Glutamatergic neuron (in vitro differentiated cells): ENCODE measurements at regions not wholly inside any gene's neighbourhood (a gene's known extent, or its start where the extent isn't known, plus 50 kb on each side); places are given as distances from the start of the nearest gene placed in this dataset.
A peak's percentile ranks its signal among the peaks of the same experiment; 100 is the strongest.

Experiments used
- DNase-seq: peaks from one replicate; pipeline ENCODE4 v3.0.0; 2022
- H3K27ac Mint-ChIP-seq: one replicate; pipeline ENCODE4 v1.8.0; 2020; ENCODE audit warnings: mild to moderate bottlenecking, mixed read lengths, inconsistent platforms; ENCODE audit not compliant: unreplicated experiment
- H3K27me3 Mint-ChIP-seq: one replicate; pipeline ENCODE4 v1.8.0; 2020; ENCODE audit warnings: mild to moderate bottlenecking, moderate library complexity, mixed read lengths, inconsistent platforms; ENCODE audit not compliant: unreplicated experiment
- H3K36me3 Mint-ChIP-seq: one replicate; pipeline ENCODE4 v1.8.0; 2020; ENCODE audit warnings: mild to moderate bottlenecking, mixed read lengths, inconsistent platforms; ENCODE audit not compliant: unreplicated experiment
- H3K4me1 Mint-ChIP-seq: one replicate; pipeline ENCODE4 v1.8.0; 2020; ENCODE audit warnings: mild to moderate bottlenecking, low read depth, mixed read lengths, inconsistent platforms; ENCODE audit not compliant: unreplicated experiment
- H3K4me3 Mint-ChIP-seq: one replicate; pipeline ENCODE4 v1.8.0; 2020; ENCODE audit warnings: mild to moderate bottlenecking, mixed read lengths, inconsistent platforms; ENCODE audit not compliant: unreplicated experiment
- H3K9me3 Mint-ChIP-seq: one replicate; pipeline ENCODE4 v1.8.0; 2020; ENCODE audit warnings: mild to moderate bottlenecking, moderate library complexity, mixed read lengths, inconsistent platforms; ENCODE audit not compliant: unreplicated experiment
- TF ChIP-seq, protein P1 (sequence below): fragments of 200-600 bp; sonication (generic); IDR thresholded peaks from one replicate; pipeline ENCODE4 v1.5.0; 2021; ENCODE audit not compliant: partially characterized antibody, unreplicated experiment

DNA sequence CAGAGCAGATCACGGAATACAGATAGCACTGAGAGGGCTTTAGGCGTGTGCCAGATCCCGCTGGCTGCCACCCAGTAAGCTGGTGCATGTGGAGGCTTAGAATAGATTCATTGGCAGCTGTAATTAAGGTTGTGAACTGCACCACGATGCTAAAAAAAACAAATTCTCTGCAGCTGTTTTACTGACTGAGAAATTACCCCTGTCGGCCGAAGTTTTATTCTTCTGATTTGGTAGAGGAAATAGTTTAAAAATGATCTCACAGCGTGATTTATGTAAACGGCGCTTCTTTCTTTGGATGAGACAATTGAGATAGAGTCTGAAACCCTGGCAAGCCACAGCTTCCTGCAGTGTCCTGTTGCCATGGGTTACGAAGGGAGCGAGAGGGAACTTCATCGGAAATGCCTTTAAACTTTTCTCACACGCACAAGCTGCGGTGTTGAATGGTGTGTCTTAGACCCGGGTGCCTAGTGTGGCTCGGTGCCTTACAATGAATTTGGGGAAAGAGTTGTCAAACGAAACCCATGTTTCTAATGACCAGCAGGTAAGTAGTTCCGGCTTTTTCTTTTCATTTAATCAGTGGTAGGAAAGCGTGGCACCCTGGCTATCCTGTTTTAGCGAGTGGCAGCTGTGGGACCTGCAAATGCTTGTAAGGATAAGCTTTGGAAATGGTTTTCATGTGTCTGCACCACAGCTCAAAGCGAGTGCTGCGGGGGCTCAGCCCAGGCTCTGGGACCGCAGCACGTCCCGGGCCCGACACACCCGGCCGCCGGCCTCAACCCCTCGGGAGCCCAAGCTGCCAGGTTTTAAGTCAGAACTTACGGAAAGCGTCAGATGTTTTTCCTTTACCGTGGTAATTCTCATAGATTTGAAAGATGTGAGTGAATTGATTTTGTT lies 71.7 kb upstream of the HGFAC start:
- TF ChIP-seq, protein P1, sequence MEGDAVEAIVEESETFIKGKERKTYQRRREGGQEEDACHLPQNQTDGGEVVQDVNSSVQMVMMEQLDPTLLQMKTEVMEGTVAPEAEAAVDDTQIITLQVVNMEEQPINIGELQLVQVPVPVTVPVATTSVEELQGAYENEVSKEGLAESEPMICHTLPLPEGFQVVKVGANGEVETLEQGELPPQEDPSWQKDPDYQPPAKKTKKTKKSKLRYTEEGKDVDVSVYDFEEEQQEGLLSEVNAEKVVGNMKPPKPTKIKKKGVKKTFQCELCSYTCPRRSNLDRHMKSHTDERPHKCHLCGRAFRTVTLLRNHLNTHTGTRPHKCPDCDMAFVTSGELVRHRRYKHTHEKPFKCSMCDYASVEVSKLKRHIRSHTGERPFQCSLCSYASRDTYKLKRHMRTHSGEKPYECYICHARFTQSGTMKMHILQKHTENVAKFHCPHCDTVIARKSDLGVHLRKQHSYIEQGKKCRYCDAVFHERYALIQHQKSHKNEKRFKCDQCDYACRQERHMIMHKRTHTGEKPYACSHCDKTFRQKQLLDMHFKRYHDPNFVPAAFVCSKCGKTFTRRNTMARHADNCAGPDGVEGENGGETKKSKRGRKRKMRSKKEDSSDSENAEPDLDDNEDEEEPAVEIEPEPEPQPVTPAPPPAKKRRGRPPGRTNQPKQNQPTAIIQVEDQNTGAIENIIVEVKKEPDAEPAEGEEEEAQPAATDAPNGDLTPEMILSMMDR, result no peak
- H3K27ac Mint-ChIP-seq, result no peak overlapping the region
- no peak for DNase-seq
- no peaks in the 10 kb centered on the region for H3K36me3 Mint-ChIP-seq
- peaks cover 6% of the 10 kb centered on the region for H3K9me3 Mint-ChIP-seq
- H3K4me3 Mint-ChIP-seq, result peak overlapping the region; percentile 41
- H3K4me1 Mint-ChIP-seq, result peaks cover 49% of the 10 kb centered on the region
- peaks cover 12% of the 10 kb centered on the region for H3K27me3 Mint-ChIP-seq

DNA sequence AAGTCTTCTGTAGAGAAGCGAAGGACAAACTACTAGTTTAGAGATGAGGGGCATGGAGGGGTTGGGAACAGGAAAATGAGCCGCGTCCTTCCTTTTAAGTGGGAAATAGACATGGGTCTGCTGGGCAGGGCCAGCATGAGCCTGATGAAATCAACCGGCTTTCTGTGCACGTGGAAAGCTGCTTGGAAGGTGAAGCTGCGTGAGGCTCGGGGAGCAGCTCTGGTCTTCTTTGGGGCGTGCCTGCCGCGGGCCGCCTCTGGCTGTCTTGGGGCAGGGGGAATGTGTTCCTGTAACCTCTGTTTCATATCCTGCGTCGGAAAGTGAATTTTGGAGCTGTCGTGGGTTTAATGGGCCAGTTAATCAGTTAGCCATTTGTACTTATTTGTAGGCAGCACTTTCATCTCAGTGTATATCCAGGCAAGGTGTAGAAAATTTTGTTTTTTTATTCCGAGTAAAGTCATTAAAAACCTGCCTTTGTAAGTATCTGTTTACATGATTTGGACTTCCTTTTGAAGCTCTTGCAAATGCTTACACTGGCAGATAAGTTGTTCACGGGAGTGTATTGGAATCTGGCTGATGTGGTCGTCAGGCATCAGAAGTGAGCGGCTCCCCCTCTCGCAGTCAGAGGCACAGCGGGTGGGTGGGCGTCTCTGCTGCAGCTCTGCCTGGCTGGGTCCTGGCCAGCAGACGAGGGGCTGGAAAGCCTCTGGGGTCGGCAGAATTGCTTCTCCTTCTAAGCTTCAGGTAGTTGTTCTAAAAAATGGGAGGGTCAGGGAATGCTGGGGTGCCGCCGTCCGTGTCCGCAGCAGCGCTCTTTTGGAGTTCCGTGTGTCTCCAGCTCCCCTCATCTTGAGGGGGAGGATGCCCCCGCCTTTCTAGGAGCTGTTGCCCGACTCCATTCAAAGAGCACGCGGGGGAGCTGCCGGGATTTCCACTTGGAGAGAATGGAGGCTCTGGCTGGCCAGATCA lies 70.5 kb upstream of the HGFAC start:
- TF ChIP-seq, protein P1, result no peak
- H3K4me3 Mint-ChIP-seq, result peak overlapping the region; percentile 12
- H3K36me3 Mint-ChIP-seq, result no peaks in the 10 kb centered on the region
- H3K4me1 Mint-ChIP-seq, result peaks cover 41% of the 10 kb centered on the region
- DNase-seq, result no peak
- peaks cover 3% of the 10 kb centered on the region for H3K9me3 Mint-ChIP-seq
- H3K27ac Mint-ChIP-seq, result no peak overlapping the region
- H3K27me3 Mint-ChIP-seq, result peaks cover 7% of the 10 kb centered on the region

DNA sequence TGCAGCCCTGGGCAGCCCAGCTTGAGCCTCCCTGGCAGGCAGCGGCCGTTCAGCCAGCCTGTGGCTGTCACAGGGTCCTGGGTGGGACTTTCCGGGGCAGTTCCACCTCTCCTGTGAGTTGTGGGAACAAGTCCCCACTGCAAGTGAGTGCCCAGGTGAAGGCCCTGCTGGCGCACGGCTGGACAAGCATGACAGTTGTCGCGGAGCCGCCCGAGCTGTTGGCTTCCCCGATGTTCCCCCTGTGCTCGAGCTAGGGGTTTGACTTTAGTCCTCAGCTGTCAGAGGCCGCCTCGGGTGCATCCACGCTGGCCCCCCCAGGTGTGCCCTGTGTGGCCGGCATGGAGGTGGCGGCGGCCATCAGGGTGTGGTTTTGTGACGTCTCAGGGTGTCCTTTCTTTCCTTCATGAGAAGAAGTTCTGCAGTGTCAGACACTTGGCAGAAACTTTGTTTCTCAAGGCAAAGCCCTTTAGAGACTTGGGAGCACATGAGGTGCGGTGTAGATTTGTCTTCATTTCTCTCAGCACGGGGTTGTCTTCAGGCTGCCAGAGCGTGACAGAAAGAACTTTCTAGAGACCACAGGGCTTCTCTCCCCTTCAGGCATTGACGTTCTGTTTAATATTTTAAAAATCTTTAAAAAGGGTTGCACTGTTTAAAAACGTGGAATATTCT lies 69.4 kb upstream of the HGFAC start:
- H3K36me3 Mint-ChIP-seq, result no peaks in the 10 kb centered on the region
- TF ChIP-seq, protein P1, result no peak
- H3K27ac Mint-ChIP-seq, result no peak overlapping the region
- H3K4me1 Mint-ChIP-seq, result peaks cover 37% of the 10 kb centered on the region
- DNase-seq, result no peak
- H3K9me3 Mint-ChIP-seq, result peaks cover 3% of the 10 kb centered on the region
- no peak overlapping the region for H3K4me3 Mint-ChIP-seq
- peaks cover 7% of the 10 kb centered on the region for H3K27me3 Mint-ChIP-seq

DNA sequence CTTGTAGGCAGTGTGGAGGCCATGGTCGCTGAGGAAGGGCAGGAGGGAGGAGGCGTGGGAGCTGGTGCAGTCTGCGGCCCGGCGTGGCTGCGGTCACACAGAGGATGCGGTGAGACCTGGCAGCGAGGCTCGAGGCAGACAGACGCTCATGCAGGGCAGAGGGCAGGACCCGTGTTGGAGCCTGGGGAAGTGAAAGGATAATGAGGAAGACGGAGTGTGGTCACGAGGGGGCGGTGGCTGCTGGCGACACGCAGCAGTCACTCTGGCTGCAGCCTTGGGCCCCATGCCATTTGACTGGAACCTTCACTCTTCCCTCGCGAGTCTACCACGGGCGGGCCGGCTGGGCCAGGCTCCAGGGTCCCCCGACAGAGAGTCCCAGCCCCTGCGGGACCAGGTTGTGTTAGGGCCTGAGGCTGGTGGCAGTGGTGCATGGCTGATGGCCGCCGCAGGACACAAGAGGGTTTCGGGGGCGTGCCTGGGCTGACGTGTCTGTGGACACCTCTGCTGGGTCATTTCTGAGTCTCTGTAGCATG lies 68.8 kb upstream of the HGFAC start:
- Mint-ChIP-seq H3K27me3 (peaks cover 9% of the 10 kb centered on the region), H3K36me3 (peaks cover 4% of the 10 kb centered on the region), H3K4me1 (peaks cover 33% of the 10 kb centered on the region), H3K9me3 (peaks cover 6% of the 10 kb centered on the region), H3K27ac (peak overlapping the region; percentile 40), H3K4me3 (no peak overlapping the region)
- TF ChIP-seq, protein P1, result no peak
- DNase-seq, result no peak
